SU-DHL-6 (cell line): ENCODE measurements at regions not wholly inside any gene's neighbourhood (a gene's known extent, or its start where the extent isn't known, plus 50 kb on each side); places are given as distances from the start of the nearest gene placed in this dataset.

Experiments
- CTCF ChIP-seq: fragments of 200-600 bp; sonication (generic); IDR thresholded peaks from one replicate; pipeline ENCODE4 v1.5.1; 2017; ENCODE audit warnings: antibody characterized with exemption, mild to moderate bottlenecking, low read length, moderate library complexity; ENCODE audit not compliant: insufficient read depth, poor library complexity, severe bottlenecking
- EZH2phosphoT487 ChIP-seq: fragments of 200-600 bp; sonication (generic), shearing (Covaris generic); conservative IDR thresholded peaks from 2 replicates; pipeline ENCODE4 v1.6.1; 2018; ENCODE audit warnings: mild to moderate bottlenecking, antibody characterized with exemption, low read length, moderate library complexity, mixed read lengths

- TF ChIP-seq CTCF = no peak
- TF ChIP-seq EZH2phosphoT487 = no peak
These were observed 874.1 kb upstream of the B3GALT2 start for GRCh38 chr1:194060481-194060880.
